OCI-LY3 (cell line): ENCODE measurements at regions not wholly inside any gene's neighbourhood (a gene's known extent, or its start where the extent isn't known, plus 50 kb on each side); places are given as distances from the start of the nearest gene placed in this dataset.
A peak's percentile ranks its signal among the peaks of the same experiment; 100 is the strongest.

Experiments used
- H2AFZ ChIP-seq: fragments of 200-600, 300-600 bp; shearing (Covaris generic); 2 replicates; pipeline ENCODE4 v1.6.0; 2014; ENCODE audit warnings: antibody characterized with exemption, low read depth, low read length
- H3K27ac ChIP-seq: fragments of 200-600, 300-600 bp; sonication (generic); 2 replicates; pipeline ENCODE4 v1.5.1; 2014; ENCODE audit warnings: mild to moderate bottlenecking, low read length, moderate library complexity, mixed read lengths
- H3K27me3 ChIP-seq: fragments of 200-600, 300-600 bp; sonication (generic); 2 replicates; pipeline ENCODE4 v1.6.1; 2014; ENCODE audit warnings: low read depth, low read length, mixed read lengths
- H3K36me3 ChIP-seq: fragments of 200-600, 300-600 bp; sonication (generic); replicated peaks from 2 replicates; pipeline ENCODE3; 2014; ENCODE audit warnings: low read depth, low read length, mixed read lengths
- H3K4me1 ChIP-seq: fragments of 300-600, 200-600 bp; sonication (generic); 2 replicates; pipeline ENCODE4 v1.6.1; 2014; ENCODE audit warnings: low read length, mixed read lengths
- H3K4me2 ChIP-seq: fragments of 200-600, 300-600 bp; sonication (generic); 2 replicates; pipeline ENCODE4 v1.6.1; 2014; ENCODE audit warnings: low read length, mixed read lengths
- H3K4me3 ChIP-seq: fragments of 300-600, 200-600 bp; sonication (generic); 2 replicates; pipeline ENCODE4 v1.5.1; 2014; ENCODE audit warnings: antibody characterized with exemption, mild to moderate bottlenecking, low read length, moderate library complexity
- H3K79me2 ChIP-seq: fragments of 300-600, 200-600 bp; shearing (Covaris generic); 2 replicates; pipeline ENCODE4 v1.6.1; 2014; ENCODE audit warnings: mild to moderate bottlenecking, low read length, mixed read lengths
- H3K9ac ChIP-seq: fragments of 300-600, 200-600 bp; shearing (Covaris generic); 2 replicates; pipeline ENCODE4 v1.6.0; 2014; ENCODE audit warnings: mild to moderate bottlenecking, low read length, moderate library complexity
- H3K9me3 ChIP-seq: fragments of 200-600, 300-600 bp; shearing (Covaris generic); 2 replicates; pipeline ENCODE4 v1.6.1; 2014; ENCODE audit warnings: low read length, mixed read lengths; ENCODE audit not compliant: insufficient read depth
- H4K20me1 ChIP-seq: fragments of 200-600, 300-600 bp; sonication (generic); 2 replicates; pipeline ENCODE4 v1.6.1; 2016; ENCODE audit warnings: low read length, mixed read lengths; ENCODE audit not compliant: insufficient read depth
- EZH2phosphoT487 ChIP-seq: fragments of 200-600 bp; shearing (Covaris generic); IDR thresholded peaks from 2 replicates; pipeline ENCODE4 v1.6.1; 2018; ENCODE audit warnings: antibody characterized with exemption, mixed run types, low read depth
- TF ChIP-seq, protein P1 (sequence below): fragments of 200-600, 300-600 bp; sonication (generic); IDR thresholded peaks from 2 replicates; pipeline ENCODE4 v1.5.1; 2014; ENCODE audit warnings: antibody characterized with exemption, low read length, low read depth

DNA sequence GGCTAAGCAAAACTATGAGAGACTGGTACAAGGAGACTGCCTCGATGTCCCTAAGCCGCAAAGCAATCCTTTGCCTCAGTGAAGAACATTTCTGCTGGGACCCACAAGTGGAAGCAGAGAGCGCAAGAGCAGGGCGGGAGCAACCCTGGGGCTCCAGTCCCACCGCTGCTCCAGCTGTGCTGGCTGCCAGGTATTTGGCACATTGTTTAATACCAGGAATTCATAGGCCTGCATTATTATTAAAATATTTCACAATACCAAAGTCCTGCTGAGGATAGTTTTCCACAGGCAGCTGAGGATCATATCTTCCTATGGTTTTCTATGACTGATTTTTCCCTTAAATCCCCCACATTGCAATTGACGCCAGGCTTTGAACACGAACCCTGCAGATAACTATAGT lies 163.5 kb upstream of the TLL1 start:
- no peaks in the 10 kb centered on the region for H3K79me2 ChIP-seq
- H3K4me3 ChIP-seq = no peak overlapping the region
- H3K27ac ChIP-seq = no peak overlapping the region
- no peak for TF ChIP-seq EZH2phosphoT487
- TF ChIP-seq, protein P1, sequence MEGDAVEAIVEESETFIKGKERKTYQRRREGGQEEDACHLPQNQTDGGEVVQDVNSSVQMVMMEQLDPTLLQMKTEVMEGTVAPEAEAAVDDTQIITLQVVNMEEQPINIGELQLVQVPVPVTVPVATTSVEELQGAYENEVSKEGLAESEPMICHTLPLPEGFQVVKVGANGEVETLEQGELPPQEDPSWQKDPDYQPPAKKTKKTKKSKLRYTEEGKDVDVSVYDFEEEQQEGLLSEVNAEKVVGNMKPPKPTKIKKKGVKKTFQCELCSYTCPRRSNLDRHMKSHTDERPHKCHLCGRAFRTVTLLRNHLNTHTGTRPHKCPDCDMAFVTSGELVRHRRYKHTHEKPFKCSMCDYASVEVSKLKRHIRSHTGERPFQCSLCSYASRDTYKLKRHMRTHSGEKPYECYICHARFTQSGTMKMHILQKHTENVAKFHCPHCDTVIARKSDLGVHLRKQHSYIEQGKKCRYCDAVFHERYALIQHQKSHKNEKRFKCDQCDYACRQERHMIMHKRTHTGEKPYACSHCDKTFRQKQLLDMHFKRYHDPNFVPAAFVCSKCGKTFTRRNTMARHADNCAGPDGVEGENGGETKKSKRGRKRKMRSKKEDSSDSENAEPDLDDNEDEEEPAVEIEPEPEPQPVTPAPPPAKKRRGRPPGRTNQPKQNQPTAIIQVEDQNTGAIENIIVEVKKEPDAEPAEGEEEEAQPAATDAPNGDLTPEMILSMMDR = no peak
- no peaks in the 10 kb centered on the region for H3K9me3 ChIP-seq
- H3K4me2 ChIP-seq = no peak overlapping the region
- no peak overlapping the region for H2AFZ ChIP-seq
- no peaks in the 10 kb centered on the region for H3K4me1 ChIP-seq
- H3K27me3 ChIP-seq = no peaks in the 10 kb centered on the region
- no peak overlapping the region for H3K9ac ChIP-seq
- no peaks in the 10 kb centered on the region for H4K20me1 ChIP-seq
- no peaks in the 10 kb centered on the region for H3K36me3 ChIP-seq

DNA sequence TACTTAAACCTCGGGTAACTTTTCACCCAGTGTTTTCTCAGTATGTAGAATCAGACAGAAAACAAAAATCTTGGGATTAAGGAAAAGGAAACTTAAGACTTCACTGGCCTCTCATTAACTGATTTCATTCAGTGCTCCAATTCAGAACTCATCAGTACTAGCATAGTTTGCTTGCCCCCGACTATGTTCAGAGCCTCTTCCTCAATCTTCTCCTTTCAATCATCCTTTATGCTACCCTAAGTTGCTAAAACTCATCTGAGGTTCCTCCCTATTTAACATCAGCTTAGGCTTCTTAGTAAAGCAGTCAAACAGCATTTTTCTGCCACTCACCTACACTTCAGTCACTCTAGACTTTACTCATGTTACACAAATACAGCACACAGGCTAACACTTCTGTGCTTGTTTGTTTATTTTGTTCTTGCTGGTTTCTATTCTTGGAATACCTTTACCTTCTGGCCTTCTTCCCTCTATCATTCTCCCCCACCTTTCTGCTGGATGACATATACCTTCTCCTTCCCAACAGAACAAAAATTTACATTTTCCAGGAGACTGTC lies 163.0 kb upstream of the TLL1 start:
- TF ChIP-seq EZH2phosphoT487 = no peak
- TF ChIP-seq, protein P1 = no peak
- Histone ChIP-seq H3K27ac (no peak overlapping the region), H3K27me3 (no peaks in the 10 kb centered on the region), H3K4me2 (no peak overlapping the region), H3K4me1 (no peaks in the 10 kb centered on the region), H3K36me3 (no peaks in the 10 kb centered on the region), H2AFZ (no peak overlapping the region), H3K9ac (no peak overlapping the region), H4K20me1 (no peaks in the 10 kb centered on the region), H3K79me2 (no peaks in the 10 kb centered on the region), H3K9me3 (no peaks in the 10 kb centered on the region), H3K4me3 (no peak overlapping the region)

DNA sequence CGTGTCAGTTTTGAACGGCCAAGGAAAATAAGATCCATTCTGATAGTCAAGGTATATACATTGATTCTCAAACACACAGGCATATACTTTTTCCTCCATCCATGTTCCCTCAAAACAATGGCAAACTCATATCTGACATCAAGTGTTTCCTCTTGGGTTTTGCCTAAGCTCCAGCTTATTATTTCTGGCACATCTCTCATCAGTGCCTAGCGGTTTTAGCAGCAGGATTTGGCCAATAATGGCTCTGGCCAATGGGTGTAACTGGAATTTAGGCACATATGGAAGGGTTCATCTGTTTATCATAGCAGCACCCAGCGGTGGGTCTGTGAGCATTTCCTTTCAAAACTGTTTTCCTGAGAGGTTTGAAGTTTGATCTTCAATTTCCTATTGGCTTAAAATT lies 161.6 kb upstream of the TLL1 start:
- no peak overlapping the region for H3K27ac ChIP-seq
- H3K36me3 ChIP-seq = no peaks in the 10 kb centered on the region
- H4K20me1 ChIP-seq = no peaks in the 10 kb centered on the region
- no peak for TF ChIP-seq EZH2phosphoT487
- TF ChIP-seq, protein P1 = no peak
- no peaks in the 10 kb centered on the region for H3K4me1 ChIP-seq
- H3K4me2 ChIP-seq = no peak overlapping the region
- no peaks in the 10 kb centered on the region for H3K27me3 ChIP-seq
- no peak overlapping the region for H3K9ac ChIP-seq
- H3K9me3 ChIP-seq = no peaks in the 10 kb centered on the region
- no peak overlapping the region for H3K4me3 ChIP-seq
- peak overlapping the region; percentile 37; the same call in 1 of the 2 replicates for H2AFZ ChIP-seq
- H3K79me2 ChIP-seq = no peaks in the 10 kb centered on the region

DNA sequence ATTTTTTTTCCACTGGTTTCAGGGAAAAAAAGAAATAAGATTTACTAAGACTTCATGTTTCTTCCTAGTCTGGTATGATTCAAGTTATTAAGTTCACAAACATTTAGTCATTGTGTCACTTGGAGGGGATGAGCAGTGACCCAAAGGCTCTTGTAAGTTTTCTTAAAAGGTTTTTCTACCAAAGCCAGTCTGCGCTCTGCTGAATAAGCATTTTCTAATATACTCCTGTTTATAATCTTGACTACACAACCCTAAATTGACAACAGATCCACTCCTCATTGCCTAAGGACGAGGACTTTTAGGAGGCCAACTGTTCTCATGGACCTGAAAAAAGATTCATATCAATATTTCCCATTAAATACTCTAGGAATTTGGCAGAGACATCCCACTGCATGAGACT lies 161.1 kb upstream of the TLL1 start:
- no peaks in the 10 kb centered on the region for H3K79me2 ChIP-seq
- H3K9ac ChIP-seq = no peak overlapping the region
- no peak overlapping the region for H3K4me2 ChIP-seq
- no peaks in the 10 kb centered on the region for H3K27me3 ChIP-seq
- no peaks in the 10 kb centered on the region for H3K9me3 ChIP-seq
- no peaks in the 10 kb centered on the region for H3K4me1 ChIP-seq
- no peak overlapping the region for H3K27ac ChIP-seq
- no peak for TF ChIP-seq EZH2phosphoT487
- TF ChIP-seq, protein P1 = no peak
- no peaks in the 10 kb centered on the region for H4K20me1 ChIP-seq
- H3K36me3 ChIP-seq = no peaks in the 10 kb centered on the region
- H2AFZ ChIP-seq = 0 out of 2 replicates have a peak overlapping the region, but pooled peaks have one; percentile 37
- H3K4me3 ChIP-seq = no peak overlapping the region
